SKM-1 treated with dmso at 0.1 percent for 144 hours (cell line): ENCODE measurements at regions not wholly inside any gene's neighbourhood (a gene's known extent, or its start where the extent isn't known, plus 50 kb on each side); places are given as distances from the start of the nearest gene placed in this dataset.
"Not testable (repeated sequence)": the region's sequence is repeated elsewhere in the genome, so short reads cannot be mapped to it uniquely, and the experiment has no call there.

Experiments used
- DNase-seq: peaks from one replicate; lab custom pipeline; 2025; ENCODE audit not compliant: unreplicated experiment; lab: John Stamatoyannopoulos, UW

- no peak for DNase-seq
Observed at GRCh38 chr1:4210043-4210442, 310.0 kb upstream of the C1orf174 start.

GRCh38 chr1:4212796-4213195 is 312.7 kb upstream of the C1orf174 start:
- no peak for DNase-seq

DNA sequence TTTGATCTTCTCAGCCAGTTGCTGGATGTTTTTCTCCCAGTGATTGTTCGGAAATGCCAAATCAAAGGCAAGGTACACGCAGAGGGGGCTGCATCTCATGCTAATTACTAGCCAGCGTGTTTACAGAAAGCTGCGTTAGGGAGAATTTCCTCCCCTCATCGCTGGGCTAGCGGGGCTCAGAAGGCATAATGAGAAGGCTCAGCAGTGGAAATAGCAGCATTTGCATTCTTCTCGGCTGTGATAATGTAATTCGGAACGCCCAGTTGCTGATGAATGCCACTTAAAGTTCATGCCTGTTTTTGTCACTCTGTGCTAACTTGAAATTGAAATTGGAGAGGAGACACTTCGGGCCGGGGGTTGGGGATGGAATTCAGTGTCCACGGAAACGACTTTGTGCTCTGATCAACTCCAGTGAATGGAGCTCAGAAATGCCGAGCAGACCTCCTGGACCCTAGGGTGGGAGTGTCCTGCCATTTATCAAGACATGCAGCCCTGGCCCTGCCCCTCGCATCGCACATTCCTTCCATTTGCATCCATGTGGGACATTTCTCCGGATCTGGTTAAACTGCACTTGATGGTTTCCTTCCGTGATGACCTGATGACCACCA is 313.4 kb upstream of the C1orf174 start:
- no peak for DNase-seq

DNA sequence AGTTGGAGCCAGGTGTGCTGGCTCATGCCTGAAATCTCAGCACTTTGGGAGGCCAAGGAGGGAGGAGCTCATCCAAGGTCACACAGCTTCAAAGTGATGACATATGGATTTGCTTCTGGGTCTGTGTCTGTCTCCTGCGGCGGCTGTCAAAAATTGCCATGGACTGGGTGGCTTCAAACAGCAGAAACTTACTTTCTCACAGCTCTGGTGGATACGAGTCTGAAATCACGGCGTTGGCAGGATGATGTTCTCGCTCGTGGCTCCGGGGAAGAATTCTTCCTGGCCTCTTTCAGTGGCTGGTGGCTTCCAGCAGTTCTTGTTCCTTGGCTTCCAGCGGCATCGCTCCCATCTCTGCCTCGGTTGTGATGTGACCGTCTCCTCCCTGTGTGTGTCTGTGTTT is 314.8 kb upstream of the C1orf174 start:
- DNase-seq: no peak

DNA sequence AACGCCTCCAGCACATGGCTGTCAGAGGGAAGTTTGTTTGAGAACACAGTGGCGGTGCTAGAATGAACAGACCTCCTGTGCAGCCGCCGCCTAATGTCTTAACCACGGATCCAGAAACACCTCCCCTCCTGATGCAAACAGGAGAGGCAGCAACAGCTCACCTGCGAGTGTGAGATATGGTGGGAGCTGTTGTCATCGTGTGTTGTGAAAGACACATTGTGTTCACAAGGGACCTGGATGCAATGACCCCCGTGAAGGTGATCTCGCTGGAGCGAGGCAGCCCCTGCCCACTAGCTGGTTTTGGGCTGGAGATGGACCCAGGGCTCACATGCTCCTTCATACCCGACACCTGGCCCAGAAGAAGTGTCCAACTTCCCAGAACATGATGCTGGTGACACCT is 315.3 kb upstream of the C1orf174 start:
- no peak for DNase-seq

DNA sequence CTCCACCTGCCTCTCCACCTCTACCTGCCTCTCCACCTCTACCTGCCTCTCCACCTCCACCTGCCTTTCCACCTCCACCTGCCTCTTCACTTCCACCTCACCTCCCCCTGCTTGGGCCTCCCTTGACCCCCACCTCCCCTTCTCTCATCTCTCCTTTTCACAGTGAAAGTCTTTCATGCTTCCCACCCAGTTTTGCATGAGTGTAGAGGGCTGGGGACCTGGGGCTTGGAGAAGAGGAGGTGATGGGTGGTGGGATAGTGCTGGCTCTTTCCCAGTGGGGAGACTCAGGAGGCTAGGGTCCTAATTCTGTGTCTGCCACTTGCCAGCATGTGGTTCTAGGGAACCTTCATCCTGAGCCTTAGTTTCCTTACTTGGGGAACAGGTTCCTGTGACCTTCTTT is 316.2 kb upstream of the C1orf174 start:
- DNase-seq: no peak

- no peak for DNase-seq
Observed at GRCh38 chr1:4218619-4219018, 318.5 kb upstream of the C1orf174 start.

GRCh38 chr1:4219111-4219510 is 319.0 kb upstream of the C1orf174 start:
- no peak for DNase-seq

DNA sequence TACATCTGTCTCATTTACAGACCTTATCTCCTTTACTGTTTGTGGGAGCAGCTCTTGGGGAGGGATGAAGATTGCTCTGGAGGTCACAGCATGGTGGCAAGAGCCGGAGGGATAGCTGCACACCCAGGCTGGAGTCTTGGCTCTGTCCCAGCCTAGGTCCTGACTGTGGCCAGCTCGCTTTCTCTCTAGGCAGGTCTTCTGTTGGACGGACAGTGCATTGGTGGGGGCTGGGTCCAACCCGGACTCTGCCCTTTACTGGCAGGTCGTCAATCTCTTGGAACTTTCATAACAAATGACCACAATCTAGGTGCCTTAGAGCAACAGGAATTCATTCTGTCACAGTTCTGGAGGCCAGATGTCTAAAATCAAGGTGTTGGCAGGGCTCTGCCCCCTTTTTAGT is 319.8 kb upstream of the C1orf174 start:
- no peak for DNase-seq

GRCh38 chr1:4220362-4220761 is 320.3 kb upstream of the C1orf174 start:
- DNase-seq: no peak

- no peak for DNase-seq
Observed at GRCh38 chr1:4221107-4221506, 321.0 kb upstream of the C1orf174 start.

GRCh38 chr1:4224684-4225467 is 324.8 kb upstream of the C1orf174 start:
- DNase-seq: no peak

DNA sequence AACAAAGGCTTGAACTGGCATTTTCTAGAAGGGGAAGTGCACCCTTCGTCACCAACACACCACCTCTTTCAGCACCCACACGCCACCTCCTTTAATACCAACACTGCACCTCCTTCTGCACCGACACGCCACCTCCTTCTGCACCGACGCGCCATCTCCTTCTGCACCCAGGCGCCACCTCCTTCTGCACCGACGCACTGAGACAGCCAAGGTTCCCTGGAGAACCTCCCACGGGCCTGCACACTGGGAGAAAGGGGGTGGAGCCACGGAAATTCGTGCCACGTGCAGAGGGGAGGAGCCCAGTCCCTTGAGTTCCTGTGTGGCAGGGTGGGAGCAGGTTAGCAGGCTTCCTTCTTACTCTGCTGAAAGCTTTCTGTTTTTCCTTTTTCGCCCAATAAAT is 327.9 kb upstream of the C1orf174 start:
- no peak for DNase-seq

GRCh38 chr1:4253935-4254334 is 353.9 kb upstream of the C1orf174 start:
- DNase-seq: no peak

DNA sequence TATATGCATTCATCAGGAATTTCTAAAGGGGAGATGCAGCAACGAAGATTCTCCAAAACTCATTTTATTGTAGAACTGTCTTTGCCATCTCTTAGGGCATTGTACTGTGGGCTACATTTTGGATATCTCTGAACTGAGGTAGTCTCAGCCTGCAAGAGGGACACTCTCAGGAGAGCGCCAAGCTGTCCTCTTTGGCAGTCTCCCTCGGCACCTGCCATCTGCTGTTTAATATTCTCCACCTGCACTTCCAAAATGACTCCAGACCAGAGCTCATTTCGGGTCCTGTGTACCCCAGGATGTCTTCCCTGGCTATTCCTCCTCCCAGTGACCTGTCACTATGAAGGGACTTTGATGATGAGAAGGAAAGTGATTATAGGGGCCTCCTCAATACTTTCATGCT is 356.3 kb upstream of the C1orf174 start:
- no peak for DNase-seq

DNA sequence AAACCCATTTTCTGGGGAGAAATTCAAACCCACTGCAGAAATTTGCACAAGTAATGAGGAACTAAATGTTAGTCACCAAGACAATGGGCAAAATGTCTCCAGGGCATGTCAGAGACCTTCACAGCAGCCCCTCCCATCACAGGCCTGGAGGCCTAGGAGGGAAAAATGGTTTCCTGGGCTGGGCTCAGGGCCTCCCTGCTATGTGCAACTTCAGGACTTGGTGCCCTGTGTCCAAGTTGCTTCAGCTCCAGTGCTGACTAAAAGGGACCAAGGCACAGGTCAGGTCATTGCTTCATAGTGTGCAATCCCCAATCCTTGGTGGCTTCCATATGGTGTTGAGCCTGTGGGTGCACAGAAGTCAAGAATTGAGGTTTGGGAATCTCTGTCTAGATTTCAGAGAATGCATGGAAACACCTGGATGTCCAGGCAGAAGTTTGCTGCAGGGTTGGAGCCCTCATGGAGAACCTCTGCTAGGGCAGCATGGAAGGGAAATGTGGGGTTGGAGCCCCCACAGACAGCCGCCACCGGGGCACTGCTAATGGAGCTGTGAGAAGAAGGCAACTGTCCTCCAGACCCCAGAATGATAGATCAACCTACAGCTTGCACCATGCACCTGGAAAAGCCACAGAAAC is 358.2 kb upstream of the C1orf174 start:
- DNase-seq: not testable (repeated sequence)

DNA sequence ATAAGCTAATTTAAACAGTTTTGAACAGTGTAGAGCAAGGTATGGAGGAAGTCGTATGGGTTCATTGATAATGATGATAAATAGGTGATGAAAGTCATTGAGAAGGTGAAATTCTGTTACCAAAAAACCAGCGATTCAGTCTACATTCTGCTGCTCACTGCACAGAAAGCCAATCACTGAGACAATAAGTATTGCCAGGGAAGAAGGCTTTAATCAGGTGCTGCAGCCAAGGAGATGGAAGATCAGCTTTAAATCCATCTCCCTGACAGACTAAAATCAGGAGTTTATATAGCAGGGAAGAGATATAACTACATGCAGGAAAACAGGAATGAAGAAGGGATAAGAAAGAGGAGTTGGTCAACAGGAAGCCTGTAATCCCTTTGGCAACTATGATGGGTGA is 361.3 kb upstream of the C1orf174 start:
- no peak for DNase-seq

DNA sequence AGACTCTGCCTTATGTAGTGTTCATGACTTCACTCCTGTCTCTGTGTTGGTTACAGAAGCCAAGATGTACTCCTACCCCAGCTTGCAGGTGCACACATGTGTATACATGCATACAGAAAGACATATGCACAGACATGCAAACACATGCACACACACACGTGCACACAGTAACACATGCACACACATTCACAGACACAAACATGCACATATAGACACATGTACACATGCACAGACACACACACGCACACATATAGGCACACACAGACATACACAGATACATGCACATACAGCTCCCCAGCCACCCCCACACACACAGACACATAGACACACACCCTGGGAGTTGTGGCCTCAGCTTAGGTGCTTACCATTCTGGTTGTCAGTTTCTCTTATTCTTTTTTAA is 362.6 kb upstream of the C1orf174 start:
- DNase-seq: no peak

GRCh38 chr1:4263699-4264098 is 363.6 kb upstream of the C1orf174 start:
- DNase-seq: no peak

- DNase-seq: no peak
Observed at GRCh38 chr1:4265836-4266235, 365.8 kb upstream of the C1orf174 start.

DNA sequence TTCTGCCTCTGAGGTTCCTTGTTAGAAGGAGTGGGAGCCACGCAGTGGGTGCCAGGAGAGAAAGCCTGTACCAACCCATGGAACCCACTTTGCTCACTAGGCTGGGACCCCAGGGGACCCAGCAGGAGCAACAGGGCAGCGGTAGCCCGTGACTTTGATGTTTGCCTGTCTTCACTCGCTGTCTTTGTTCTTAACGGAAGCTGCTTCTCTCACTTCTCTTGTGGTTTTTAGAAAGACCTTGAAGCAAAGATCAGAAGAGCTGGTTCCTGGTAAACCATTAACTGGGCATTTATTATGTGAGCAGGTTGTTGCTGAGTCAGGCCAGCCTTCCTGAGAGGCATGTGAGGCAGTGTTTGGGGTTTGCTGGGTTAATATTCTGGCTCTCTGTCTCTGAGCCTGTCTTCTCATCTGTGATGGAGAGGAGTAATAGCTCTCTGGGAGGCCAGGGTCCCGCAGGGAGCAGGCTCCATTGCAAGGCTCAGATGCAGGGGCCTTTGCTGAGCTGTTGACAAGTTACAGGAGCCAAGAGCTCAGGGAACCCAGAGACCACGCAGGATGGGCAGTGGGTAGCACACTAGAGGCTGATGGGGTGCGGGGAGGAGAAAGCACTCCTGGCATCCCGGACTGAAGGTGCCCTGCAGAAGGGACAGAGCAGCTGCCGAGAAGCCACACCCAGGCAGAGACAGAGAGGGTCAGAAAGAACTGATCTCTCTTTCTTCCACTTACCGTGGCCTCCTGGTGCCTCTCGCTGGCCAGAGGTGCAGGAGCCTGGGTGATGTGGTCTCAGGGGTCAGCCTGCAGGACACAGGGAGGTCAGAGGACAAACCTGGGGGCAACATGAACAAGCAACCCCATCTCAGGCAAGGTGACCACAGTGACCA is 367.5 kb upstream of the C1orf174 start:
- DNase-seq: no peak
